ENCODE measurements at regions not wholly inside any gene's neighbourhood (a gene's known extent, or its start where the extent isn't known, plus 50 kb on each side); places are given as distances from the start of the nearest gene placed in this dataset.
"Not testable (repeated sequence)": the region's sequence is repeated elsewhere in the genome, so short reads cannot be mapped to it uniquely, and the experiment has no call there.

DNA sequence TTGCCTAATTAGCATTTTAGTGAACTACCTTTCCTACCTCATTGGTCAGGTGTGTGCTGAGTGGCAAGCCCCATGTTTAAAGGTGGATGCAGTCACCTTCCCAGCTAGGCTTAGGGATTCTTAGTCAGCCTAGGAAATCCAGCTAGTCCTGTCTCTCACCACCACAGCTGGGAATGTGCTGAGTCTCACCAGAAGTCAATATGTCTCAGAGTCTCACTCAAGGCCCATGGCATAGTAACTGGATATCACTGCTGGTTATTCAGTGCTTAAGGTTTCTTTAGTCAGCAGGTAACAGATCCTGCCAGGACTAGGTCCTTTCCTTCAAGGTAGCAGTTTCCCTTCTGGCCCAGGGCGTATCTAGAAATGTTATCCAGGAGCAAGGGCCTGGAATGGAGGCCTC lies 136.5 kb downstream of the COX18 start:
- H3K9me3 Mint-ChIP-seq (ENCODE audit: insufficient read depth) = no peaks in the 10 kb centered on the region
- DNase-seq (no peak), ATAC-seq (no peak)
- ChIA-PET POLR2A (no interaction called here), CTCF (no interaction called here)
- no peak overlapping the region for H3K27ac Mint-ChIP-seq
- H3K27me3 Mint-ChIP-seq (ENCODE audit: low read depth) = no peaks in the 10 kb centered on the region
- no peaks in the 10 kb centered on the region for H3K36me3 Mint-ChIP-seq (ENCODE audit: low read depth)
- no peak overlapping the region for H3K4me3 Mint-ChIP-seq
- peaks cover 2% of the 10 kb centered on the region for H3K4me1 Mint-ChIP-seq (ENCODE audit: low read depth)

DNA sequence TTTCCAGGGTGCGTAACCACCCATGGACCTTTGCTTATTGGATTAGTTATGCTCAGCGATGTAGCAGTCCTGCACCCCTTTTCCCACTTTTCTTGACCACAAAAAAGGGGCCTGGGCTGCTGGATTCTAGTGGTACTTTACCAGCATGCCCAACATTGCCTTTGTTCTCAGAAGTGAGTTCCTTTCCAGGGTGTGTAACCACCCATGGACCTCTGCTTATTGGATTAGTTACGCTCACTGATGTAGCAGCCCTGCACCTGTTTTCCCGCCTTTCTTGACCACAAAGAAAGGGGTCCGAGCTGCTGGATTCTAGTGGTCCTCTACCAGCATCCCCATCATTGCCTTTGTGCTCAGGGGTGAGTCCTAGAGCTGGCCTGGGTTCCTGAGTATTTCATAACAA lies 138.2 kb downstream of the COX18 start:
- Mint-ChIP-seq H3K27me3 (ENCODE audit: low read depth) (no peaks in the 10 kb centered on the region), H3K36me3 (ENCODE audit: low read depth) (no peaks in the 10 kb centered on the region), H3K27ac (no peak overlapping the region), H3K9me3 (ENCODE audit: insufficient read depth) (no peaks in the 10 kb centered on the region), H3K4me3 (no peak overlapping the region), H3K4me1 (ENCODE audit: low read depth) (peaks cover 2% of the 10 kb centered on the region)
- ChIA-PET CTCF (no interaction called here), POLR2A (no interaction called here)
- no peak for ATAC-seq
- no peak for DNase-seq

DNA sequence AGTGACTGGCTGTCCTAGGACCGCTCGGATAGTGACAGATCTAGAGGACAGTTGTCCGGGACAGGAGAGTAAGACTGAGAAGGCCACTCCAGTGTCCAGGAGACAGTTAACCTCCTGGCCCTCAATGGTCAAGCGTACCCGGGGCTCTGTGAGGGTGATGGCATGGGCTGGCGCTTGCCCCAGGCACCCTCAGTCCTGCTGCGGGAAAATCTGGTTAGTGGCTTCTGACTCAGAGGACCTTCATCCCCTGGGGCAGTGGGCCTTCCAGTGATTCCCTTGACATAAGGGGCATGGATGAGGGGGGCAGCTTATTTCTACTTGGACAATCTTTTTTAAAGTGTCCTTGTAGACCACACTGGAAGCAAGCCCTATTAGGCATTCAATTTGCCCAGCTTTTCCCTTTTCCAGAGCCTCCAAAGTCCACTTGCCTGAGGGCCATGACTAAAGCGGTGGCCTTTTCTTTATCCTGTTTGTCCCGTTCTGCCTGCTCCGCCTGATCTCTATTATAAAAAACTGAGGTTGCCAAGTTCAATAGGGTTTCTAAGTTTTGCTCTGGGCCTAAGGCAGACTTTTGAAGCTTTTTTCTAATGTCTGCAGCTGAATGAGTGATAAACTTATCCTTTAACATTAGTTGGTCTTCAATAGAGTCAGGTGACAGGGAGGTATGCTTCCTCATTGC lies 139.8 kb downstream of the COX18 start:
- ATAC-seq; H3K36me3 Mint-ChIP-seq (ENCODE audit: low read depth); CTCF ChIA-PET; H3K4me1 Mint-ChIP-seq (ENCODE audit: low read depth); DNase-seq; POLR2A ChIA-PET; H3K27ac Mint-ChIP-seq; H3K9me3 Mint-ChIP-seq (ENCODE audit: insufficient read depth); H3K4me3 Mint-ChIP-seq; H3K27me3 Mint-ChIP-seq (ENCODE audit: low read depth): not testable (repeated sequence)

DNA sequence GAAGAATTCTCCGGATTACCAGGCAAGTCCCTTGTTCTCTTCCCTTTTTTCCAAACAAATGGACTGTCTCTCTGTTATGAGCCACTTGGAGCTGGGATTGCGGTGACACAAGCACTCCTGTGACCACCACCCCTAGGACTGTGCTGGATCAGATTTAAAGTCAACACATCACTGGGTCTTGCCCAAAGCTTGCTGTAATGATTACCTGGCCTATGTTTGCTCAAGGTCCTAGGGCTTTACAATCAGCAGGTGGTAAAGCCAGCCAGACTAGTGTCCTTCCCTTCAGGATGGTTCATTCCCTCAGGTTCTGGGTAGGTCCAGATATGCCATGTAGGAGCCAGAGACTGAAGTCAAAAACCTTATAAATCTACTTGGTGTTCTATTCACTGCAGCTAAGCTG lies 144.7 kb downstream of the COX18 start:
- peaks cover 4% of the 10 kb centered on the region for H3K27me3 Mint-ChIP-seq (ENCODE audit: low read depth)
- H3K4me1 Mint-ChIP-seq (ENCODE audit: low read depth) = no peaks in the 10 kb centered on the region
- ChIA-PET CTCF (no interaction called here), POLR2A (no interaction called here)
- H3K9me3 Mint-ChIP-seq (ENCODE audit: insufficient read depth) = no peaks in the 10 kb centered on the region
- no peaks in the 10 kb centered on the region for H3K36me3 Mint-ChIP-seq (ENCODE audit: low read depth)
- DNase-seq (no peak), ATAC-seq (no peak)
- H3K4me3 Mint-ChIP-seq = no peak overlapping the region
- no peak overlapping the region for H3K27ac Mint-ChIP-seq

DNA sequence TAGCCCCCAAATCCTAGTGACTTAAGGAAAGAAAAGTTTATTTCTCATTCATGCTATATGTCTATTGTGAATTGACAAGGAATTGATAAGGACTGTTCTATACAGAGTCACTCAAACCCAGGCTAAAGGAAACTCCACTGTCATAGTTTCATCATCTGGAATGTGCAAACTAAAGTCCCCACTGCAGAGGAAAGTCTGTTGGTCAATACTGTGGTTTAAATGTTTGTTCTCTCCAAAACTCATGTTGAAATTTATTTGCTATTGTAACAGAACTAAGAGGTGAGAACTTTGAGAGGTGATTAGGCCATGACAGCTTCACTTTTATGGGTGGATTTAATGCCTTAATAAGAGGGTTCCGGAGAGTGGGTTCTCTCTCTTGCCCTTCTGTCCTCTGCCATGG lies 149.6 kb downstream of the COX18 start:
- no peak overlapping the region for H3K4me3 Mint-ChIP-seq
- H3K27ac Mint-ChIP-seq = no peak overlapping the region
- POLR2A ChIA-PET = no interaction called here
- ATAC-seq (no peak), DNase-seq (no peak)
- no peaks in the 10 kb centered on the region for H3K4me1 Mint-ChIP-seq (ENCODE audit: low read depth)
- H3K27me3 Mint-ChIP-seq (ENCODE audit: low read depth) = peaks cover 4% of the 10 kb centered on the region
- CTCF ChIA-PET = no interaction called here
- no peaks in the 10 kb centered on the region for H3K36me3 Mint-ChIP-seq (ENCODE audit: low read depth)
- no peaks in the 10 kb centered on the region for H3K9me3 Mint-ChIP-seq (ENCODE audit: insufficient read depth)

DNA sequence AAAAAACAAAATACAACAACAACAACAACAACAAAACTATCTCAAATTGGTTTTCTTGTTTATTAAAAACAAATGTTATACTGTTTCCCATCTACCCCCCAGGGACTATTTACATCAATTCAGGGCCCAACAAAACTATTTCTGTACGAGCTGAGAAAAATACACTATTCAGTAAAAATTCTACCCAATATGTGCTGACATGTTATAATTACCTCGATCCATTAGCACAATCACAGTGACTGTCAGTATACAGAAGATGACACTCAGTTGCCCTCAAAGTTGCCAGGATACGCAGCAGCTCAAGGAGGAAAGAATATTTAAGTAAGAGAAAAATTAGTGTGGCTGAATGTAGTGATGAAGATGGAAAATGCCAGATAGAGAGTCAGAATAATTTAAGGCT lies 150.1 kb downstream of the COX18 start:
- Mint-ChIP-seq H3K9me3 (ENCODE audit: insufficient read depth) (no peaks in the 10 kb centered on the region), H3K27ac (no peak overlapping the region), H3K4me3 (no peak overlapping the region), H3K36me3 (ENCODE audit: low read depth) (no peaks in the 10 kb centered on the region), H3K4me1 (ENCODE audit: low read depth) (no peaks in the 10 kb centered on the region), H3K27me3 (ENCODE audit: low read depth) (peaks cover 4% of the 10 kb centered on the region)
- DNase-seq (no peak), ATAC-seq (no peak)
- ChIA-PET POLR2A (no interaction called here), CTCF (no interaction called here)

DNA sequence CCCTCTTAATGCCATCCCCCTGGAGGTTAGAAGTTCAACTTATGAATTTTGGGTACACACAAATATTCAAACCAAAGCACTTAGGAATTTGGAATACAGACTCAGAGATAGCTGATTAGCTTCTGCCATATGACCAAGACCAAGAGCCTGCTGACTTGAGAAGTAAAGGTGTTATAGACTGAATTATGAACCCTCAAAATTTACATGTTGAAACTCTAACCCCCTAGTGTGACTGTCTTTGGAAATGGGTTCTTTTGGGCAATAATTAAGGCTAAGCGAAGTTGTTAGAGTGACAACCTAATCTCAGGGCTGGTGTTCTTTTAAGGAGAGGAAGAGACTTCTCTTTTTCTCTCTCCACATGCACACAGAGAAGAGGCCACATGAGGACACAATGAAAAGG lies 151.2 kb downstream of the COX18 start:
- ATAC-seq = no peak
- Mint-ChIP-seq H3K9me3 (ENCODE audit: insufficient read depth) (no peaks in the 10 kb centered on the region), H3K4me1 (ENCODE audit: low read depth) (no peaks in the 10 kb centered on the region), H3K36me3 (ENCODE audit: low read depth) (no peaks in the 10 kb centered on the region), H3K4me3 (no peak overlapping the region), H3K27me3 (ENCODE audit: low read depth) (peaks cover 2% of the 10 kb centered on the region), H3K27ac (no peak overlapping the region)
- CTCF ChIA-PET = no interaction called here
- POLR2A ChIA-PET = no interaction called here
- DNase-seq = no peak

DNA sequence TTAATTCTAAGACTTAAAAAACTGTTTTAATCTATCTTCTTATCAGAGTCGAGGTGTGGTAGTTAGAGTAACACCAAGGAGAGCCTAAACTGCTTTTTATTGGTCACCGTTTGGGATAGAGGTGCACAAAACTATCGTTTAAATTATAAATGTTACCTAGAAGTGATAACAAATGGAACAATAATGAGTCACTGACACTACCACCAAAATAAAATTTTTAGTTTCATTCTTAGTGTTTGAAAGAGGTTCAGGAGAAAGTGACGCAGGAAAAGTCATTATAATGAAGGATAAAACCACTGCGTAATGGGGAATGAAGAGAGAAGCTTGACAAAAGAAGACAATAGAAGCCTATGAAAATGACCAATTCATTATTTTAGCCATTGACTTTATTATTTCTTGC lies 158.2 kb downstream of the COX18 start:
- no peak overlapping the region for H3K27ac Mint-ChIP-seq
- ChIA-PET POLR2A (no interaction called here), CTCF (no interaction called here)
- ATAC-seq = no peak
- H3K4me1 Mint-ChIP-seq (ENCODE audit: low read depth) = no peaks in the 10 kb centered on the region
- no peaks in the 10 kb centered on the region for H3K9me3 Mint-ChIP-seq (ENCODE audit: insufficient read depth)
- H3K36me3 Mint-ChIP-seq (ENCODE audit: low read depth) = no peaks in the 10 kb centered on the region
- H3K4me3 Mint-ChIP-seq = no peak overlapping the region
- H3K27me3 Mint-ChIP-seq (ENCODE audit: low read depth) = no peaks in the 10 kb centered on the region
- DNase-seq = no peak

DNA sequence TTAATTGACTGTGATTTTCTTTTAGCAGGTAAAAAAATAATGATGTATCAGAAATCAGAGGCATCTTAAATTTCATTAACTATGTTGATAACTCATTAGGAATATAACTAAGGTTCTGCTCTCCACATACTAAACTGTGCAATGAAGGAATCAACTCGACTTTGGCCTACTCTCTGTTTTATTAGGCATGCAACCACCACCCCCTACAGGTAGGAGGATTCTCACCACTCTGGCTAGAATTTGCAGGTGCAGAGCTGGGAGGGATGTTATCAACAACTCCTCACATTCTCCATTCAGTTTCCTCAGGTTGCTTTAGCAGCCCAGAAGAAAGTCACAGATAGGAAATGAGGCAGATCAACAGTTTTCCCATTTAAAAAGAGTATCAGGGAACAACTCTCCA lies 160.1 kb downstream of the COX18 start:
- no peak overlapping the region for H3K27ac Mint-ChIP-seq
- ChIA-PET POLR2A (no interaction called here), CTCF (no interaction called here)
- H3K9me3 Mint-ChIP-seq (ENCODE audit: insufficient read depth) = no peaks in the 10 kb centered on the region
- H3K4me1 Mint-ChIP-seq (ENCODE audit: low read depth) = no peaks in the 10 kb centered on the region
- no peaks in the 10 kb centered on the region for H3K27me3 Mint-ChIP-seq (ENCODE audit: low read depth)
- no peak overlapping the region for H3K4me3 Mint-ChIP-seq
- no peak for DNase-seq
- no peaks in the 10 kb centered on the region for H3K36me3 Mint-ChIP-seq (ENCODE audit: low read depth)
- ATAC-seq = no peak

DNA sequence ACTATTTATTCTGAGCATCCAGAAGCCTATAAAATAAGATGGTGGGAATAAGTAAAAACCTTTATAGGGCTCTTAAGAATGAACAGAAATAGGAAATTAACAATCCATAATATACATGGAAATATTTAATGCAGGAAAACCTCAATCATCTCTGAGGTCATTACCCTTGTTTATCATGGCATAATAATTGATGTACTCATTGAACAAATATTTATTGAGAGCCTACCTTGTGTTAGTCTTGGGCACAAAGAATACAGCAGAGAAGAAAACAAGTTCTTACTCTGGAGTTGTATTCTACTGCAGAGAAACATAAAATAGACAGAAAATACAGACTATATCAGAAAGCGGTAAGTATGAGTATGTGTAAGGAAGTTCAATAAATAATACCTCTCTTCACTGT lies 167.2 kb downstream of the COX18 start:
- Mint-ChIP-seq H3K4me1 (ENCODE audit: low read depth) (no peaks in the 10 kb centered on the region), H3K27me3 (ENCODE audit: low read depth) (no peaks in the 10 kb centered on the region), H3K4me3 (no peak overlapping the region), H3K9me3 (ENCODE audit: insufficient read depth) (no peaks in the 10 kb centered on the region), H3K36me3 (ENCODE audit: low read depth) (no peaks in the 10 kb centered on the region), H3K27ac (no peak overlapping the region)
- DNase-seq (no peak), ATAC-seq (no peak)
- POLR2A ChIA-PET = no interaction called here
- CTCF ChIA-PET = no interaction called here

DNA sequence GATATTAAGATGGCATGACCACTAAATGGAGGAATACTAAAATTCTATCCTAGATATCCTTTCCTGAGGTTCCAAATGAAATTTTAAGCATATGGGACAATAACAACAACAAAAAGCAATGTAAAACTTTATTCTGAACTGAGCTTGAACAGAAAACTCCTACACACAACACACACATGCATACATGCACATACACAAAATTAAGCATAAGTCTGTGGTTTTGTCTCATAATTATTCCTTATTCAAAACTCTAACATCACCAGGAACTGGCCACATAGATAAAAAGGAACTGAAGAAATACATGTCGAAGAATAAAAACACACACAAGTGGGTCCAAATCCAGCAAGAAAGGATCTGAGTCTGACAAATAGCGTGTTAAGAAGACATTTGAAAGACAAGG lies 168.0 kb downstream of the COX18 start:
- ChIA-PET CTCF (no interaction called here), POLR2A (no interaction called here)
- no peak for ATAC-seq
- Mint-ChIP-seq H3K4me1 (ENCODE audit: low read depth) (no peaks in the 10 kb centered on the region), H3K27me3 (ENCODE audit: low read depth) (no peaks in the 10 kb centered on the region), H3K36me3 (ENCODE audit: low read depth) (no peaks in the 10 kb centered on the region), H3K4me3 (no peak overlapping the region), H3K9me3 (ENCODE audit: insufficient read depth) (no peaks in the 10 kb centered on the region), H3K27ac (no peak overlapping the region)
- DNase-seq = no peak

DNA sequence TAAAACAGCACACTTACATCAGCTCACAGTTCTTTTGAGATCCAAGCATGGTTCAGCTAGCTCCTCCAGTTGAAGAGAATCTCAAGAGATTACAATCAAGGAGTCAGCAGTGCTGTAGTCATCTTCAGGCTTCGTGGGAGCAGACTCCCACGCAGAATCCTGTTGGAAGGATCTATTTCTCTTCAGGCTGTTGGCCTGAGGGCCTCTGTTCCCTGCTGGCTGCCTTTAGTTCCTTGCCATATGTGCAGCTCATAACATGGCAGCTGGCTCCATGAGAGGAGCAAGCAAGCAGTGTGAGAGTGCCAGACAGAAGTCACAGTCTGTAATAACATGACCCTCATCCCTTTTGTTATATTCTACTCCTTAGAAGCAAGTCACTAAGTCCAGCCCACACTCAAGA lies 168.6 kb downstream of the COX18 start:
- ChIA-PET POLR2A (no interaction called here), CTCF (no interaction called here)
- no peak for DNase-seq
- no peaks in the 10 kb centered on the region for H3K4me1 Mint-ChIP-seq (ENCODE audit: low read depth)
- no peak for ATAC-seq
- no peak overlapping the region for H3K27ac Mint-ChIP-seq
- no peaks in the 10 kb centered on the region for H3K9me3 Mint-ChIP-seq (ENCODE audit: insufficient read depth)
- H3K27me3 Mint-ChIP-seq (ENCODE audit: low read depth) = no peaks in the 10 kb centered on the region
- no peak overlapping the region for H3K4me3 Mint-ChIP-seq
- no peaks in the 10 kb centered on the region for H3K36me3 Mint-ChIP-seq (ENCODE audit: low read depth)

DNA sequence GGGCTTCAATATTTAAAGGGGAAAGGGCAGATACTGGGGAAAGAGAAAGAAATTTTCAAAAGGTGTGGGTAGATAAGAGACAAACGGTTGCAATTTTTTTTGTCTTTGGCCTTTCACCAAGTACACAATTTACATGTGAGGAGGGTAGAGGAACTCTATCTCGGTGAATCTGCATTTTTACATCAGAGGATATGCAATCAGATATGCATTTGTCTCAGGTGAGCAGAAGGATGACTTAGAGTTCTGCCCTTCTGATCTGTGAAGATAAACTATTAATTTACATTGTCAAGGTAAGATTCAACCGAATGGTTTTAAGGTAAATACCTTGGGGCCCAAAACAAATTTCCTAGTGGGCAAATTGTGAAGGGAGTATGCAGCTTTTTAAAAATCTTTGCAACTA lies 169.9 kb downstream of the COX18 start:
- ChIA-PET CTCF (no interaction called here), POLR2A (no interaction called here)
- DNase-seq = no peak
- Mint-ChIP-seq H3K4me3 (no peak overlapping the region), H3K9me3 (ENCODE audit: insufficient read depth) (no peaks in the 10 kb centered on the region), H3K27me3 (ENCODE audit: low read depth) (no peaks in the 10 kb centered on the region), H3K27ac (no peak overlapping the region), H3K36me3 (ENCODE audit: low read depth) (no peaks in the 10 kb centered on the region), H3K4me1 (ENCODE audit: low read depth) (no peaks in the 10 kb centered on the region)
- no peak for ATAC-seq
